Spleen (tissue), 11 donors: ENCODE measurements at regions not wholly inside any gene's neighbourhood (a gene's known extent, or its start where the extent isn't known, plus 50 kb on each side); places are given as distances from the start of the nearest gene placed in this dataset.

ENCODE experiments used
- DNase-seq: peaks from one replicate; pipeline ENCODE4 v3.0.0-alpha.2; 2020
- H3K27ac ChIP-seq, 8 donors: fragments of 200-600 bp; sonication (generic) in 7 of 8; 1 replicate in 4 of 8; 2 replicates in 4 of 8; pipeline versions ENCODE4 v1.5.0 to v1.8.0; 2016 to 2021; ENCODE audit warnings: inconsistent platforms in 4 of 8, mild to moderate bottlenecking in 4 of 8, moderate library complexity in 1 of 8
- H3K27me3 ChIP-seq, 7 donors: fragments of 200-600 bp; sonication (generic) in 6 of 7; replicated peaks in 1 of 7; 1 replicate in 4 of 7; 2 replicates in 3 of 7; pipeline versions ENCODE4 v1.5.0 to v1.8.0; 2016 to 2021; ENCODE audit warnings: inconsistent platforms in 3 of 7, mild to moderate bottlenecking in 1 of 7
- H3K36me3 ChIP-seq, 6 donors: fragments of 200-600 bp; sonication (generic) in 5 of 6; 1 replicate in 4 of 6; 2 replicates in 2 of 6; pipeline versions ENCODE4 v1.5.0 to v1.8.0; 2016 to 2021; ENCODE audit warnings: inconsistent platforms in 2 of 6
- H3K4me1 ChIP-seq, 6 donors: fragments of 200-600 bp; sonication (generic) in 5 of 6; 1 replicate in 3 of 6; 2 replicates in 3 of 6; pipeline versions ENCODE4 v1.5.0 to v1.8.0; 2016 to 2021; ENCODE audit warnings: inconsistent platforms in 3 of 6
- H3K4me3 ChIP-seq, 8 donors: fragments of 200-600 bp; sonication (generic) in 7 of 8; 1 replicate in 4 of 8; 2 replicates in 4 of 8; pipeline versions ENCODE4 v1.5.0 to v1.8.0; 2016 to 2021; ENCODE audit warnings: inconsistent platforms in 4 of 8, mild to moderate bottlenecking in 4 of 8, moderate library complexity in 2 of 8
- H3K9me3 ChIP-seq, 8 donors: fragments of 200-600 bp; sonication (generic) in 7 of 8; 1 replicate in 4 of 8; 2 replicates in 4 of 8; pipeline versions ENCODE4 v1.5.0 to v1.8.0; 2016 to 2021; ENCODE audit warnings: inconsistent platforms in 4 of 8
- CTCF ChIP-seq, 11 experiments: fragments of 200-600 bp in 7 of 11; fragments of 450-650 bp in 4 of 11; sonication (generic) in 4 of 11; IDR thresholded peaks in 8 of 11; conservative IDR thresholded peaks in 3 of 11; 1 replicate in 7 of 11; 2 replicates in 4 of 11; pipeline versions ENCODE4 v1.4.0 to v1.8.0; 2016 to 2021; ENCODE audit warnings: antibody characterized with exemption in 11 of 11, inconsistent platforms in 4 of 11, mild to moderate bottlenecking in 1 of 11
- POLR2A ChIP-seq, 3 donors: fragments of 450-650 bp; IDR thresholded peaks; one replicate each; pipeline ENCODE4 v1.5.1; 2017; ENCODE audit warnings: antibody characterized with exemption in 3 of 3, mild to moderate bottlenecking in 1 of 3
- POLR2AphosphoS5 ChIP-seq, 3 donors: sonication (generic); formaldehyde crosslinking; IDR thresholded peaks; one replicate each; pipeline ENCODE4 v1.5.1; 2017; ENCODE audit warnings: antibody characterized with exemption in 3 of 3
- WGBS, 5 donors: extraction: QIAGEN DNeasy Blood & Tissue Kit in 3 of 5; methylation state at CpG; one replicate each; pipeline versions ENCODE4 v1.1.5 to v1.1.7; 2013 to 2018; 5-methylcytosine and 5-hydroxymethylcytosine counted together
- intact Hi-C: fragments of 100-400 bp; cut with DNase I; formaldehyde crosslinking; loops from one replicate; pipeline ENCODE4 v1.15.0; 2023; ENCODE audit warnings: low total_unique reads
- donor health status: healthy with polysubstance abuse.
- donor health status: DM: no; HTN: no; CAD: no; lungs with moderate emphysema.
- donor health status: DM: no; HTN: no; CAD: no.
- donor health status: Bipolar disorder and iron deficiency.
- donor health status: healthy.
- donor health status: DM: no; HTN: no; CAD: no.
- donor health status: DM: yes; HTN: yes; CAD: no.

- Histone ChIP-seq H3K27me3 (no peaks in the 10 kb centered on the region), H3K36me3 (no peaks in the 10 kb centered on the region), H3K9me3 (no peaks in the 10 kb centered on the region), H3K4me3 (no peak overlapping the region), H3K27ac (peak overlapping the region in 1 of 8 donors; percentile 22), H3K4me1 (no peaks in the 10 kb centered on the region)
- WGBS, 5 donors = 27 to 56% (median 48%) methylated on average over 1 of the region's 1 CpG
- intact Hi-C loops = no loop called here
- DNase-seq = no peak
- TF ChIP-seq POLR2A (IDR thresholded peaks at IDR 0.05) (no peak), POLR2AphosphoS5 (IDR thresholded peaks at IDR 0.05) (no peak), CTCF (IDR thresholded peaks at IDR 0.05 in 8 of 11, conservative IDR thresholded peaks at IDR 0.05 in 3 of 11) (no peak)
These were observed 614.0 kb upstream of the CDH5 start for GRCh38 chr16:65752522-65752844.

GRCh38 chr16:65751622-65752521 lies 614.6 kb upstream of the CDH5 start:
- H3K4me3 ChIP-seq = no peak overlapping the region
- intact Hi-C loops = no loop called here
- H3K27ac ChIP-seq = peak overlapping the region in 3 of 8 donors; percentile 2 to 31 (median 26)
- no peaks in the 10 kb centered on the region for H3K4me1 ChIP-seq
- no peaks in the 10 kb centered on the region for H3K36me3 ChIP-seq
- H3K9me3 ChIP-seq = no peaks in the 10 kb centered on the region
- TF ChIP-seq CTCF (IDR thresholded peaks at IDR 0.05 in 8 of 11, conservative IDR thresholded peaks at IDR 0.05 in 3 of 11) = no peak
- TF ChIP-seq POLR2A (IDR thresholded peaks at IDR 0.05) = no peak
- no peak for TF ChIP-seq POLR2AphosphoS5 (IDR thresholded peaks at IDR 0.05)
- no peaks in the 10 kb centered on the region for H3K27me3 ChIP-seq
- DNase-seq = no peak
- 75 to 83% (median 80%) methylated on average over 8 of the region's 8 CpGs for WGBS, 5 donors

DNA sequence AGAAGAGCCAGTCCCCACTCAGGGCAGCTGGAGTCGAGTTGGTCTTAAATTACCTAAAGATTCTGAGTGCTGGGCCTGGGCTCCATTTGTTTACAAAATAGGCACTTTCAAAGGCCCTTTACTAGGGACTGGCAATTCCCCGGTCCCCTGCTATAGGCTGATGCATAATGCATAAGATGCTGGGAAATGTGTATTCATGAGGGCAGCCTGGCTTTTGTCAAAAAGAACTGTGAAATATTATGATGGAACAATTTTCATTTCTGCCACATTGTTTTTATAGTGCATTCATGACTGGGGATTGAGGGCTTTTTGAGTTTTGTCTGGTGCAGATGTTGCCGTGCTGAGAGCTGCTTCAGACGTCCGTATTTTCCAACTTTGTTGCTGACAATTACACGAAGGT lies 617.0 kb upstream of the CDH5 start:
- 40 to 52% (median 50%) methylated on average over 6 of the region's 6 CpGs for WGBS, 5 donors
- Histone ChIP-seq H3K4me3 (no peak overlapping the region), H3K4me1 (no peaks in the 10 kb centered on the region), H3K36me3 (no peaks in the 10 kb centered on the region), H3K27me3 (no peaks in the 10 kb centered on the region), H3K27ac (peak overlapping the region in 3 of 8 donors; percentile 9 to 43 (median 15)), H3K9me3 (no peaks in the 10 kb centered on the region)
- no peak for DNase-seq
- no peak for TF ChIP-seq POLR2A (IDR thresholded peaks at IDR 0.05)
- no peak for TF ChIP-seq POLR2AphosphoS5 (IDR thresholded peaks at IDR 0.05)
- no peak for TF ChIP-seq CTCF (IDR thresholded peaks at IDR 0.05 in 8 of 11, conservative IDR thresholded peaks at IDR 0.05 in 3 of 11)
- intact Hi-C loops = no loop called here

DNA sequence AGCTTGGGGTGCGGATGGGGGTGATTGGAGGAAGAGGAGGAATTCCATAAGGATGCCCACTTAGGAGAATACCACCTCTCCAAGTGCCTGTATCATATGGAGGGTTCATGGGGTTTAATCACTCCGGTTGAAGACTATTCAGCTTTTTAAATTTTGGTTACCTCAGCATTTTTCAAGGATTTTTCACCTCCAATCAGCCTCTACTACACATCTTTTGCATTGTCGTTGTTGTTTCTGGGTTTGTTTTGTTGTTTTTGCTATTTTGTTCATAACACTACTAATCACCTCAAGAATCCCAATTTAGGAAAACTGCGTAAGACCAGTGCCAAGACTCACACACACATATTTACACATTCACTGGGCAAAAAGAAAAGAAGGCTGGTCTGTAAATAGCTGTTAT lies 619.5 kb upstream of the CDH5 start:
- Histone ChIP-seq H3K27ac (no peak overlapping the region), H3K9me3 (no peaks in the 10 kb centered on the region), H3K36me3 (no peaks in the 10 kb centered on the region), H3K4me1 (no peaks in the 10 kb centered on the region), H3K27me3 (no peaks in the 10 kb centered on the region), H3K4me3 (no peak overlapping the region)
- no peak for DNase-seq
- TF ChIP-seq CTCF (IDR thresholded peaks at IDR 0.05 in 8 of 11, conservative IDR thresholded peaks at IDR 0.05 in 3 of 11) (no peak), POLR2A (IDR thresholded peaks at IDR 0.05) (no peak), POLR2AphosphoS5 (IDR thresholded peaks at IDR 0.05) (no peak)
- 86 to 90% (median 87%) methylated on average over 4 of the region's 4 CpGs for WGBS, 5 donors
- intact Hi-C loops = no loop called here
